LoVo (cell line): ENCODE measurements at regions not wholly inside any gene's neighbourhood (a gene's known extent, or its start where the extent isn't known, plus 50 kb on each side); places are given as distances from the start of the nearest gene placed in this dataset.
"Not testable (repeated sequence)": the region's sequence is repeated elsewhere in the genome, so short reads cannot be mapped to it uniquely, and the experiment has no call there.

ENCODE experiments used
- DNase-seq: peaks from one replicate; pipeline ENCODE4 v3.0.0-alpha.2; 2016; ENCODE audit warnings: low spot score

GRCh38 chr14:89697281-89698060 lies 257.1 kb downstream of the EFCAB11 start:
- DNase-seq: no peak

- DNase-seq: no peak
These were observed 258.7 kb downstream of the EFCAB11 start for GRCh38 chr14:89695846-89696245.

- DNase-seq: no peak
These were observed 264.4 kb downstream of the EFCAB11 start for GRCh38 chr14:89690139-89690538.

GRCh38 chr14:89689711-89690110 lies 264.8 kb downstream of the EFCAB11 start:
- DNase-seq: not testable (repeated sequence)

GRCh38 chr14:89688507-89689211 lies 265.9 kb downstream of the EFCAB11 start:
- no peak for DNase-seq

- not testable (repeated sequence) for DNase-seq
These were observed 267.4 kb downstream of the EFCAB11 start for GRCh38 chr14:89687129-89687528.

GRCh38 chr14:89684139-89684538 lies 267.1 kb upstream of the FOXN3 start:
- DNase-seq: no peak

GRCh38 chr14:89681086-89682018 lies 264.3 kb upstream of the FOXN3 start:
- no peak for DNase-seq

GRCh38 chr14:89680156-89680555 lies 263.1 kb upstream of the FOXN3 start:
- no peak for DNase-seq

GRCh38 chr14:89678768-89679167 lies 261.7 kb upstream of the FOXN3 start:
- no peak for DNase-seq

GRCh38 chr14:89675590-89675989 lies 258.6 kb upstream of the FOXN3 start:
- no peak for DNase-seq

- no peak for DNase-seq
These were observed 257.9 kb upstream of the FOXN3 start for GRCh38 chr14:89674936-89675335.

GRCh38 chr14:89674240-89674639 lies 257.2 kb upstream of the FOXN3 start:
- DNase-seq: no peak

- no peak for DNase-seq
These were observed 256.6 kb upstream of the FOXN3 start for GRCh38 chr14:89673512-89674225.

GRCh38 chr14:89672636-89673511 lies 255.8 kb upstream of the FOXN3 start:
- peak; percentile 70 for DNase-seq

- no peak for DNase-seq
These were observed 252.2 kb upstream of the FOXN3 start for GRCh38 chr14:89669193-89669592.

- no peak for DNase-seq
These were observed 250.9 kb upstream of the FOXN3 start for GRCh38 chr14:89667983-89668382.

GRCh38 chr14:89665300-89666081 lies 248.5 kb upstream of the FOXN3 start:
- not testable (repeated sequence) for DNase-seq

- DNase-seq: no peak
These were observed 244.4 kb upstream of the FOXN3 start for GRCh38 chr14:89661392-89661791.
